ENCODE measurements at regions not wholly inside any gene's neighbourhood (a gene's known extent, or its start where the extent isn't known, plus 50 kb on each side); places are given as distances from the start of the nearest gene placed in this dataset.
A peak's percentile ranks its signal among the peaks of the same experiment; 100 is the strongest.
"Not testable (repeated sequence)": the region's sequence is repeated elsewhere in the genome, so short reads cannot be mapped to it uniquely, and the experiment has no call there.

GRCh38 chr2:144925886-144926285, 406.0 kb upstream of the ZEB2 start:
- DNase-seq: no peak

DNA sequence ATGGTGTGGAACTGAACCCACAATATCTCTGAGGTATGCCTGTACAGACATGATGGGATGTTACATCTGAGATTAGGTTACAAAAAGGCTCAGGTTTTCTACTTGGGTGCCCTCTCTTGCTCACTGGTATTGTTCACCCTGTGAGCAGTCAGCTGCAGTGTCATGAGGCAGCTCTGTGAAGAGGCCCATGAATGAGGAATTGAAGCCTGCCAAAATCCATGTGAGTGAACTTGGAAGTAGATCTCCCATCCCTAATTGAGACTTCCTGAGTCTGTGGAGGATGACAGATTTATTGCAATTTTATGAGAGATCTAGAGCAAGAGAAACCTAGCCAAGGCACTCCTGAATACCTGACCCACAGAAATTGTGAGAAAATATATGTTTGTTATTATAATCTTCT, 404.9 kb upstream of the ZEB2 start:
- DNase-seq: no peak

DNA sequence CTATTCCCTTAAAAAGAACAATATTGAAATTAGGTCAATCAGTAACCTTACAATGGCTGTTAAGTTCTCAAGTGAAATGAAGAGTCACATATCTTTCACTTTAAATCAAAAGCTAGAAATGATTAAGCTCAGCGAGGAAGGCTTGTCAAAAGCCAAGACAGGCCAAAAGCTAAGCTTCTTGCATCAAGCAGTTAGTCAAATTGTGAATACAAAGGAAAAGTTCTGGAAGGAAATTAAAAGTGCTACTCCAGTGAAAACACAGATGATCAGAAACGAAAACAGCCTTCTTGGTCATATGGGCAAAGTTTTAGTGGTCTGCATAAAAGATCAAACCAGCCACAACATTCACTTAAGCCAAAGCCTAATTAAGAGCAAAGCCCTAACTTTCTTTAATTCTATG, 402.6 kb upstream of the ZEB2 start:
- no peak for DNase-seq

GRCh38 chr2:144920755-144921530, 401.0 kb upstream of the ZEB2 start:
- DNase-seq: no peak

- no peak for DNase-seq
These were observed 394.9 kb upstream of the ZEB2 start for GRCh38 chr2:144914622-144915318.

DNA sequence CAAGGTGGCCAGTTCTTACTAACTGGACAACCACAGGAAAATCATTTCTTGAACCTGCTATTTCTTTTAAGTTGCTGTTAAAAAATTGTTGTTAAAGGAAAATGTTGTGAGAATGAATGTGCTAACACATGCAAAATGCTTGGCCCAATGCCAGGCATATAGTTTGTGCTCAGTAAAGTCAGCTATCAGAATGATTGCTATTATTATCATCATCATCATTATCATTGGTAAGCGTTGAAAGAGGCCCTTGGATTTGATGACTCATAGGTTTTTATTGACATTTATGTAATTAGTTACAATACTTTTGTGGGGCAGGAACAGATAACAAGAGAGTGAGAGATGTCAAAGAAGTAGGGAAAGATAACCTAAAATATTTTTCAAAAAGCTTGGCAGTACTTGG, 394.2 kb upstream of the ZEB2 start:
- DNase-seq: no peak

DNA sequence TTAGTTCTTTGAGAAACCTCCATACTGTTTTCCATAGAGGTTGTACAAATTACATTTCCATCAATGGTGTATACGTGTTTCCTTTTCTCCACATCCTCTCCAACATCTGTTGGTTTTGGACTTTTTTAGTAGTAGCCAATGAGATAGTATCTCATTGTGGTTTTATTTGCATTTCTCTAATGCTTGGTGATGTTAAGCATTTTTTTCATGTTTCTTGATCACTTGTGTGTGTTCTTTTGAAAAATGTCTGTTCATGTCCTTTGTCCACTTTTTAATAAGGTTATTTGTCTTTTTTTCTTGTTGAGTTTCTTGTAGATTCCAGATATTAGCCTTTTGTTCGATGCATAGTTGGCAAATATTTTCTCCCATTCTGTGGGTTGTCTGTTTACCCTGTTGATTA, 392.3 kb upstream of the ZEB2 start:
- DNase-seq: no peak

DNA sequence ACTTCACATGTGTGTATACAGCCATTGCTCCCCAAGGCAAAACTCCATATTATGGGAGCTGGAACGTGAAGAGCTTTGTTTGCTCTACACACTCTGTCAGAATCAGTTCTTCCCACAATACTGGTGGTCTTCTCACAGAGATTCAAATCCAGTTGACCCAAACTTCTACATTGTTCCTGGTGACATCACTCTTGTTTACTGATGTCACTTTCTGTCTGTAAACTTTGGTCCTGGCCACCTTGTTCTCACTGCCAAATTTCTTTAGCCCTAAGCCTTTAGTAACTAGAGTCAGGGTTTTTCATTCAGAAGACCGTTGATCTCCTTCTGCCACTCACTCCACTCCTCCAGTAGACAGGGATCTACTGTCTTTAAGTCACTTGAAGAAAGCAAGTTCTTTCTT, 386.0 kb upstream of the ZEB2 start:
- no peak for DNase-seq

- DNase-seq: no peak
These were observed 384.7 kb upstream of the ZEB2 start for GRCh38 chr2:144904612-144905011.

DNA sequence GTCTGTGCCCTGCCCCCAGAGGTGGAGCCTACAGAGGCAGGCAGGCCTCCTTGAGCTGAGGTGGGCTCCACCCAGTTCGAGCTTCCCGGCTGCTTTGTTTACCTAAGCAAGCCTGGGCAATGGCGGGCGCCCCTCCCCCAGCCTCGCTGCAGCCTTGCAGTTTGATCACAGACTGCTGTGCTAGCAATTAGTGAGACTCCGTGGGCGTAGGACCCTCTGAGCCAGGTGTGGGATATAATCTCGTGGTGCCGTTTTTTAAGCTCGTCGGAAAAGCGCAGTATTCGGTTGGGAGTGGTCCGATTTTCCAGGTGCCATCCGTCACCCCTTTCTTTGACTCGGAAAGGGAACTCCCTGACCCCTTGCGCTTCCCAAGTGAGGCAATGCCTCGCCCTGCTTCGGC, 383.1 kb upstream of the ZEB2 start:
- DNase-seq: not testable (repeated sequence)

DNA sequence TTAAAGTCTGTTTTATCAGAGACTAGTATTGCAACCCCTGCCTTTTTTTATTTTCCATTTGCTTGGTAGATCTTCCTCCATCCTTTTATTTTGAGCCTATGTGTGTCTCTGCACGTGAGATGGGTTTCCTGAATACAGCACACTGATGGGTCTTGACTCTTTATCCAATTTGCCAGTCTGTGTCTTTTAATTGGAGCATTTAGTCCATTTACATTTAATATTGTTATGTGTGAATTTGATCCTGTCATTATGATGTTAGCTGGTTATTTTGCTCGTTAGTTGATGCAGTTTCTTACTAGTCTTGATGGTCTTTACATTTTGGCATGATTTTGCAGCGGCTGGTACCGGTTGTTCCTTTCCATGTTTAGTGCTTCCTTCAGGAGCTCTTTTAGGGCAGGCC, 381.5 kb upstream of the ZEB2 start:
- not testable (repeated sequence) for DNase-seq

DNA sequence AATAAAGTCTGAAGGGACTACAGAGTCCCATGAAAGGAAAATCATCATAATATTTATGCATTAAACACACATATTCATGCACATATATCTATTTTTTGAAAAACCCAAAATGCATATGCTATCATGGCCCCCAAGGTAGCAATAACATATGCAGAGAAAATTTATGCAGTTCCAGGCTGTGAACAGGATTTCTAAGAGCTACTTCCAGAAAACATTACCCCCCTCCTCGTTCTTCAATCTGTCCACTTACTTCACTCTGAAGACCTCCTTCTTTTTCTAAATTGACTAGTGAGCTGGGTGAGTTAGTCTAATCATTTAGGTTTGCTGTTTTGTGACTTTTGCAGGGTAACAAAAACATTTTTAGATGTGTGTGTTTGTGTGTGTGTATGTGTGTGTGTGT, 376.4 kb upstream of the ZEB2 start:
- DNase-seq: no peak

- peak; percentile 26 for DNase-seq
These were observed 375.0 kb upstream of the ZEB2 start for GRCh38 chr2:144894612-144895599.

- no peak for DNase-seq
These were observed 373.5 kb upstream of the ZEB2 start for GRCh38 chr2:144893464-144893863.

GRCh38 chr2:144890828-144891227, 370.9 kb upstream of the ZEB2 start:
- DNase-seq: no peak

DNA sequence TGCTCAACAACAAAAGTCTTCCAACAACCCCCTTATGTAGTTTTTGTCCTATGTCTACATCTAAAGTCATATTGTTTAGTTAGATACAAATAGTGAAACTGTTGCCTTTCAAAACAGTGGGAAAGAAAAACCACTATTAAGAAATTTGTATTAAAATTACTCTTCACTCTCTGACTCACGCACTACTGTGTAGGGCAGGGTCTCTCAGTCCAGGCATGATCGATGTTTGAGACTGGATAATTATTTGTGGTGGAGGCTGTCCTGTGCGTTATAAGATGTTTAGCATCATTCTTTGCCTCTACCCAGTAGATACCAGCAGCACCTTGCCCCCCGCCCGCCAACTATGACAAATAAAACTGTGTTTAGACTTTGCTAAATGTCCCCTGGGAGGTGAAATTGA, 369.4 kb upstream of the ZEB2 start:
- DNase-seq: no peak

- DNase-seq: no peak
These were observed 366.9 kb upstream of the ZEB2 start for GRCh38 chr2:144886862-144887261.

DNA sequence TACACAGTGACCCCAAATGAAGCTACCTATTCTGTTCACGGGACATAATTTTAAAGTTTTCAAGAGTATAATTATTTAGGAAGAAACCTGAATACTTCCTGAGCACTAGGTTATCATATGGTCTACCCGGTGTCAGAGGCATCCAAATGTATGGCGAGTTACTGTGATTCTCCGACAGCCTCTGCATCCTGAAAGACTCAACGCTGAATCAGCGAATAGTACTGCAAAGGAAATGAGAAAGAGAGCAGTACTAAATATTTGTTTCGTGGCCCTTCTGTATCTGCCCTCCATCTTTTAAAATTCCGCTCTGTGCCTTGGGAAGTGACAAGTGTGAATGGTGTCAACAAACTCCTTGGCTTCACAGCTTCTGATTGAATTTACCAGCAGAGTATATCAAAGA, 358.0 kb upstream of the ZEB2 start:
- DNase-seq: no peak

GRCh38 chr2:144876013-144876412, 356.1 kb upstream of the ZEB2 start:
- DNase-seq: peak; percentile 44

DNA sequence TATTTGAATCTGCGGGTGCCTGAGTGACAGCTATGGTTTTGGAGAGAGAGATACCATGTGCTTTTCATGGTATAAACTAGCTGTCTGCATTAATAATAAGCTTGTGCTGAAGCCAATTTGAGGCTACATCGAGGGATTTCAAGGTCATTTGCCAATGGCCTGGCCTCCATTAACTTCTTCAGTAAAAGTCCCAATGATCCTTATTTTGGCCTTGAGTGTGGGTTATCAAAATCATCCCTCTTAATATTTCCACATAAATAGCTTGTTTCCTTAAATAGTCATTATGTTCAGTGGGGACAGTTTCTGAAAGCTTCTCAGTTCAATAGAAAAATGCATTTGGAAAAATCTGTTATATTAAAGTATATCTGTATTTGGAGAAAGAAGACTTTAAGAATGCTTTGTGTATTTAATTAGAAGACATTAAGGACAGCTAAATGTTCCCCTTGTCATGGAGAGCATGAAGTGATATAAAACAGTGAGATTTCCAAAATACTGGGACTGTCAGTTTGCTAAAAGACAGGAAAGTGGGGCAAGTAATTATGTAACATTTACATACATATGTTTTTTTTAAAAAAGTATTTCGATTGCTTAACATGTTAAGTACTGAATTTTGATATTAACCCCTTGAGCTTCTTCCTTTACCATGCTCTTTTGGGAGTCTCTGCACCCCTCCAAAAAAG, 355.5 kb upstream of the ZEB2 start:
- peak; percentile 22 for DNase-seq

DNA sequence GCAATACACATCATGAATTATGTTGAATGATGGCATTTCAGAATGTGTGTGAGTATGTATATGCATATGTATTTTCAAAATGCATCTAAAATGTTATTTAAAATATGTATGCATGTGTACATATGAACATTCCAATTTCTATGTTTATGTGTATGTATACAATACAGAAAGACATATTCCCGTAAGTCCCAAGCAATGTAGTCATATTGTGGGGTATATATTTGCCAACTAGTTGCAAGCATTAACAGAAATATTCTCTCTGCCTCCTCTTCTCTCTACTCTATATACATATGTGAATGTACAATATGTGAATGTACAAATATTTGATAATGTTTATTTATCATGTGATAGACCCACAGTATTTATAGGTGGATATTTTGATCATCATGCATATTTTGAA, 345.8 kb upstream of the ZEB2 start:
- no peak for DNase-seq

- DNase-seq: no peak
These were observed 339.8 kb upstream of the ZEB2 start for GRCh38 chr2:144859716-144860115.

GRCh38 chr2:144858211-144858610, 338.3 kb upstream of the ZEB2 start:
- peak; percentile 30 for DNase-seq
